GM12875 (cell line): ENCODE measurements at regions not wholly inside any gene's neighbourhood (a gene's known extent, or its start where the extent isn't known, plus 50 kb on each side); places are given as distances from the start of the nearest gene placed in this dataset.

Experiments
- H3K4me3 ChIP-seq: one replicate; pipeline ENCODE4 v1.5.1; 2011; ENCODE audit warnings: low read depth, low read length, control low read depth
- TF ChIP-seq, protein P1 (sequence below): IDR thresholded peaks from 2 replicates; pipeline ENCODE4 v1.5.1; 2011; ENCODE audit warnings: low read depth, mild to moderate bottlenecking, control low read depth, inconsistent platforms, low read length, moderate library complexity, borderline replicate concordance; ENCODE audit not compliant: insufficient read depth

DNA sequence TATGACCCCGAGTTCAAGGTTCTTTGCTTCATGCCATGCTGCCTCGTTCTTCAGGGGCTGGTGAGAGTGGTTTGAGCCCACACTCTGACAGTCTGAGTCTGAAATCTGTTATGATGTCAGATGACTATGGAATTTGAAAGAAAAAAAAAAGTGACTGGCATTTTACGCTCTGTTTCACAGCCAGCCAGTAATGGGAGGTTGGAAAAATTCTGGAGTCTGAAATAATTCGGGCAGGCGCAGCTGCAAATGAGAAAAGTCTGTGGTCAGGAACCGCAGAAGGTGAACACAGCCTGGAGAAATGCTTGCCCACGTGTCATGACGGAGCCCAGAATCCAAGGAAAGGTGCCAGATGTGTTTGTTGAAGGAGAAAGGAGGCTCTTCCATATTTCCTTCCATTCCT lies 269.8 kb upstream of the PWP1 start:
- TF ChIP-seq, protein P1, sequence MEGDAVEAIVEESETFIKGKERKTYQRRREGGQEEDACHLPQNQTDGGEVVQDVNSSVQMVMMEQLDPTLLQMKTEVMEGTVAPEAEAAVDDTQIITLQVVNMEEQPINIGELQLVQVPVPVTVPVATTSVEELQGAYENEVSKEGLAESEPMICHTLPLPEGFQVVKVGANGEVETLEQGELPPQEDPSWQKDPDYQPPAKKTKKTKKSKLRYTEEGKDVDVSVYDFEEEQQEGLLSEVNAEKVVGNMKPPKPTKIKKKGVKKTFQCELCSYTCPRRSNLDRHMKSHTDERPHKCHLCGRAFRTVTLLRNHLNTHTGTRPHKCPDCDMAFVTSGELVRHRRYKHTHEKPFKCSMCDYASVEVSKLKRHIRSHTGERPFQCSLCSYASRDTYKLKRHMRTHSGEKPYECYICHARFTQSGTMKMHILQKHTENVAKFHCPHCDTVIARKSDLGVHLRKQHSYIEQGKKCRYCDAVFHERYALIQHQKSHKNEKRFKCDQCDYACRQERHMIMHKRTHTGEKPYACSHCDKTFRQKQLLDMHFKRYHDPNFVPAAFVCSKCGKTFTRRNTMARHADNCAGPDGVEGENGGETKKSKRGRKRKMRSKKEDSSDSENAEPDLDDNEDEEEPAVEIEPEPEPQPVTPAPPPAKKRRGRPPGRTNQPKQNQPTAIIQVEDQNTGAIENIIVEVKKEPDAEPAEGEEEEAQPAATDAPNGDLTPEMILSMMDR, result no peak
- H3K4me3 ChIP-seq, result no peak overlapping the region

DNA sequence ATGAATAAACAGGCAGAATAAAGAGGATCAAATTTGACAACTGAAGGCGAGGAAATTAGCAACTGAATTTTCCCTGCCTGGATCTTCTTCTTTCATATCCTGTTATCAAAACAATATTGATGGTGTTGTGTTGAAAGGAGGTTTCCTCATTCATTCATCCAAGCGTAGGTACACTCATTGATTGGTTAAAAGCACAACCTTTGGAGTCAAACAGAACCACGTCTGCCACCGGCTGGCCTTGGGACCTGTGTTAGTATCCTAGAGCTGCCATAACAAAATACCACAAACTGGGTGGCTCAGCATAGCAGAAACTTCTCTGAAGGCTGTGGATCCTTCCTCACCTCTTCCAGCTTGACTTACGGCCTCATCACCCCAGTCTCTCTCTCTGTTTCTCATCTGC lies 268.6 kb upstream of the PWP1 start:
- no peak overlapping the region for H3K4me3 ChIP-seq
- TF ChIP-seq, protein P1, result no peak

DNA sequence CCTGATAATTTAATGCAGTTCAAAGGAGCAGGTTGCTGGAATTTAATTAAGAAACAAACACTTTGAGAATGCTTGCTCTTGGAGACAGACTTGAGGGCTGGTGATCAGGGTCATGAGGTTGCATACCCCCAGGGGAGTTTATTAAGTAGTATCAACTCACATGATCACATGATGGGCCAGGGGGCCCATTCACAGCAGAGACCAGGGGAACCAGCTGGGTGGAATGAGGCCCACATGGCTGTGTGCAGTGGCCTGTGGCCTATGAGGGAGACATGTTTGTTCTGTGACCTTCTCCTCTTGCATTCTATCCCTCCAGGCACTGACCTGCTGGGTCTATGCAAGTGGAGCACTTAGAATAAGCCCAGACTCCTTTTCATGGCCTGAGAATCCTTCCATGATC lies 266.6 kb upstream of the PWP1 start:
- TF ChIP-seq, protein P1, result no peak
- H3K4me3 ChIP-seq, result no peak overlapping the region

DNA sequence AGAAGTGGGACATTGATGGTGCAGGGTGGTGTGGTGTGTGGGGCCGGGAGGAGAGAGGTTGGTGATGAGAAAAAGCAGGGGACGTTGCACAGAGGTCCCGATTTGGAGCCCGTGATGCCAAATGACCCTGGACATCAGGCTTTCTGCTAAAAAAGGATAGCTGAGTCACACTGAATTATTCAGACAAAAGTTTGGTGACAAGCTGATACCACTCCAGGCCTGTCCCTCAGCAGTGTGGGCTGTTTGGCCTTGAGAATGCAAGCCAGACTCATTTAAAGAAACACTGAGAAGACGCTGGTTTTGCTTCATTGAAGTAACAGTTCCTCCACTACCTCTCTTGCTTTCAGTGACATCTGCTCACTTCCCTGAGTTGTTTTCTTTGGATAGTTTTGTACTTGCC lies 262.1 kb upstream of the PWP1 start:
- H3K4me3 ChIP-seq, result no peak overlapping the region
- TF ChIP-seq, protein P1, result no peak

DNA sequence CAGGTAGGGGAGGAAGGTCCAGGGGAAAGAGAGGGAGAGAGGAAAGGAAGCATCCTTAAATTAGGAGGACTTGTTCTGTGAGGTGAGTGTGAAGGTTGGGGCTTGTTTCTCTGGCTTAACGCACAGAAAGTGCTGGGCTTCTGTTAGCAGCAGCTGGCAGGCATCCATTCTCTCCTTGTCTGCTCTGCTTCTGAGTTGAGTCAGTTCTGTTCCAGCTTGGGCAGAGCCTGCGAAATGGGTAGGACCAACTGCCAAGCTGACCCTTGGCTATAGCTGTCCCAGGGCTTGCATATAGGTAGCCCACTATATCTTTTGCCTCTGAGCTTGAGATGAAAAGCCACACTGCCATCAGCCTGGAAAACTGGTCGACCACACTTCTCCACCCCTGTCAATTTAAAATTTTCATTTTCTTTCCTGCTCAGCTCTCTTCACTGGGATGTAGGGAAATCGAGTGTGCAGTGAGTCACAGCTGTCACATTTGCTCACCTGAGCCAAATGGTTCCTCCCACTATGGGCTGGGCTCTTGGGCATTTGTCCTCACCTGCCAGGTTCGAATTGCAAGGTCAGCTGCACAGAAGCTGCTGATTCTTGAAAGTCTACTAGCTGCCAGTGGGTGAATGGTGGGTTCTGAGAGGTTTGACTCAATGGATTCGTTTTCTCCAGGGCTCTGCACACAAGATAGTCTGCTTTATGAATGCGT lies 256.4 kb upstream of the PWP1 start:
- TF ChIP-seq, protein P1, result no peak
- H3K4me3 ChIP-seq, result no peak overlapping the region

DNA sequence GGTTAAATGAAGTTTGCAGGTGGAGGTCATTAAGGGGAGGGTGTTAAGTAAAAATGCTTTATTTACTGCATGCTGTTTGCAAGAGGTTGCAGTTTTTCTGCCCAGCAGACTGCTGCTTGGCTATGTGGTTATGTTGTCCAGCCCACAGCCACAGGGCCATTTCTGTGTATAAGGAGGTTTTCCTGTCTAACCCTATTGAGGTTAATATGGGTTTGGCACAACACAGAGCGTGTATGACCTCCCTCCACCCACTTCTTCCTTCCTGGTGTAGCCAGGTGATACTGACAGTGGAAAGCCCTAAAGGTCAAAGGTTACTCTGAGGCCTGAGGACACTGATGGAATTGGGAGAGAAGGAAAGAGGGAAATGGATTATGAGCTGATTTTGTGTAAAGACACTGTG lies 253.7 kb upstream of the PWP1 start:
- TF ChIP-seq, protein P1, result no peak
- no peak overlapping the region for H3K4me3 ChIP-seq

DNA sequence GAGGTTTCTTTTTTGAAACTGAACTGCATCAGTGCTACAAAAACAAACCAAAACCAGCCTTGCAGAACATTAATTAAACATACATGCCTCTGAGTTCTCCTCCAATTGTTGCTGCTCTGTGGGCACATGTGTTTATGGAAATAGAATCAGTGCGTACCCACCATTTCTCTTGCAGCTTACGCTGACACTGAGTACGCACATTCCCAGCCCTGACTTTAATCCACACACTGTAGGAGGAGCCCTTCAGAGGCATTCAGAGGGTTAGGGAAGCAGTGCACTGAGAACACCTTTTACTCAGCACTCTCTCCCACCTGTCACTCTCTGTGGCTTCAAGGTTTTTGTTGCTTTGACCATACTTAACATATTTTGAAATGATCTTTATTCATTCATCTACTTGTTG lies 250.5 kb upstream of the PWP1 start:
- TF ChIP-seq, protein P1, result no peak
- H3K4me3 ChIP-seq, result no peak overlapping the region
